Stimulated activated CD8-positive, alpha-beta memory T cell treated with anti-CD3 and anti-CD28 coated beads, Interleukin-15, amount 100 ng/mL, for 1 hour (primary cell): ENCODE measurements at regions not wholly inside any gene's neighbourhood (a gene's known extent, or its start where the extent isn't known, plus 50 kb on each side); places are given as distances from the start of the nearest gene placed in this dataset.

Source experiments
- DNase-seq: peaks from one replicate; pipeline ENCODE4 v3.0.0-alpha.2; 2020; ENCODE audit warnings: low read depth

- DNase-seq = peak; percentile 38
Observed at GRCh38 chr4:56757821-56758411, 63.6 kb downstream of the SPINK2 start.

GRCh38 chr4:56757261-56757746, 64.2 kb downstream of the SPINK2 start:
- no peak for DNase-seq

GRCh38 chr4:56755901-56756300, 65.6 kb downstream of the SPINK2 start:
- no peak for DNase-seq

GRCh38 chr4:56752985-56753384, 68.5 kb downstream of the SPINK2 start:
- DNase-seq = no peak

GRCh38 chr4:56750231-56750630, 69.1 kb upstream of the HOPX start:
- DNase-seq = no peak

GRCh38 chr4:56748271-56748670, 67.2 kb upstream of the HOPX start:
- DNase-seq = no peak

- no peak for DNase-seq
Observed at GRCh38 chr4:56746639-56747038, 65.5 kb upstream of the HOPX start.

- DNase-seq = no peak
Observed at GRCh38 chr4:56745042-56745441, 63.9 kb upstream of the HOPX start.

- DNase-seq = no peak
Observed at GRCh38 chr4:56744030-56744429, 62.9 kb upstream of the HOPX start.

- DNase-seq = no peak
Observed at GRCh38 chr4:56743550-56743949, 62.5 kb upstream of the HOPX start.

- DNase-seq = no peak
Observed at GRCh38 chr4:56742080-56742871, 61.2 kb upstream of the HOPX start.

GRCh38 chr4:56741595-56741994, 60.5 kb upstream of the HOPX start:
- DNase-seq = no peak

GRCh38 chr4:56739066-56739777, 58.1 kb upstream of the HOPX start:
- DNase-seq = no peak

GRCh38 chr4:56737666-56738065, 56.6 kb upstream of the HOPX start:
- no peak for DNase-seq

- no peak for DNase-seq
Observed at GRCh38 chr4:56733352-56733751, 52.3 kb upstream of the HOPX start.

GRCh38 chr4:56732301-56732700, 51.2 kb upstream of the HOPX start:
- DNase-seq = no peak

GRCh38 chr4:56731857-56732256, 50.8 kb upstream of the HOPX start:
- no peak for DNase-seq
